Mammary epithelial cell (primary cell): ENCODE measurements at regions not wholly inside any gene's neighbourhood (a gene's known extent, or its start where the extent isn't known, plus 50 kb on each side); places are given as distances from the start of the nearest gene placed in this dataset.

Experiments used
- CTCF ChIP-seq, 2 donors: IDR thresholded peaks in 1 of 2; conservative IDR thresholded peaks in 1 of 2; 2 replicates each; pipeline ENCODE4 v1.5.1; 2011 to 2012; ENCODE audit warnings: inconsistent platforms in 2 of 2, low read length in 2 of 2, mild to moderate bottlenecking in 2 of 2, control low read depth in 1 of 2, low read depth in 1 of 2; ENCODE audit not compliant: insufficient read depth in 1 of 2; ENCODE audit errors: extremely low read depth in 1 of 2
- EZH2 ChIP-seq: IDR thresholded peaks from 2 replicates; pipeline ENCODE4 v1.6.1; 2012; ENCODE audit warnings: low read length, inconsistent platforms, borderline replicate concordance

DNA sequence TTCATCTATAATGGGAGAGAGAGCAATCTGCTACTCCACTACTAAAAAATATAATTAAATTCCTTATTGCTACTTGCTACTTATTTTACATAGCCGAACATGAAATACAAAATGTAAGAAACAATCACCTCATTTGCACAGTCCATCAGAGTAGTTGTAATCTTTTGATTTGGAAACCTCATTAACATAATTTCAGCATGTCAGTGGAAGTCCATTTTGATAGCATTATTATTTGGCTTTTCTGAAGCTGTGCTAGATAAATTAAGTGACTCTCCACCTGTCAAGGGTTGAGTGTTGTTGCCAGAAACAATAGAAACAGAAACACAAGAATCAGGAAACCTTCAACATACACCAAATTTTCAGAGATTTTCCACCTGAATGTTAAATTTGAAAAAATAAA is 250.0 kb downstream of the RFPL4B start:
- TF ChIP-seq CTCF (conservative IDR thresholded peaks at IDR 0.05 in 1 of 2, IDR thresholded peaks at IDR 0.05 in 1 of 2; ENCODE audit: extremely low read depth in 1 of 2, insufficient read depth in 1 of 2, low read depth in 1 of 2, low read length in 2 of 2) (no peak), EZH2 (no peak)
